BE2C (cell line): ENCODE measurements at regions not wholly inside any gene's neighbourhood (a gene's known extent, or its start where the extent isn't known, plus 50 kb on each side); places are given as distances from the start of the nearest gene placed in this dataset.
A peak's percentile ranks its signal among the peaks of the same experiment; 100 is the strongest.

ENCODE experiments used
- DNase-seq: peaks from one replicate; pipeline ENCODE4 v3.0.0-alpha.2; 2020
- H3K27me3 ChIP-seq: fragments of 250-450 bp; sonication (Bioruptor Pico); 2 replicates; pipeline ENCODE4 v1.5.1; 2020; ENCODE audit warnings: mild to moderate bottlenecking
- H3K36me3 ChIP-seq: fragments of 250-450 bp; sonication (Bioruptor Pico); 2 replicates; pipeline ENCODE4 v1.5.1; 2020; ENCODE audit warnings: mild to moderate bottlenecking
- H3K4me1 ChIP-seq: fragments of 250-450 bp; sonication (Bioruptor Pico); 2 replicates; pipeline ENCODE4 v1.5.1; 2020
- H3K4me3 ChIP-seq: 2 replicates; pipeline ENCODE4 v1.5.1; 2011; ENCODE audit warnings: low read depth, low read length
- H3K9me3 ChIP-seq: fragments of 250-450 bp; sonication (Bioruptor Pico); 2 replicates; pipeline ENCODE4 v1.5.1; 2020
- CTCF ChIP-seq: IDR thresholded peaks from 2 replicates; pipeline ENCODE4 v1.5.1; 2012; ENCODE audit warnings: mild to moderate bottlenecking, low read depth, low read length

- no peaks in the 10 kb centered on the region; the same call in none of the 2 replicates for H3K27me3 ChIP-seq
- H3K36me3 ChIP-seq = no peaks in the 10 kb centered on the region
- H3K4me3 ChIP-seq = peak overlapping the region; percentile 27; the same call in 1 of the 2 replicates
- H3K4me1 ChIP-seq = no peaks in the 10 kb centered on the region
- peak; percentile 75 for TF ChIP-seq CTCF
- H3K9me3 ChIP-seq = no peaks in the 10 kb centered on the region
- DNase-seq = peak; percentile 66
These were observed 323.3 kb upstream of the NT5E start for GRCh38 chr6:85126485-85127167.

- Histone ChIP-seq H3K4me3 (no peak overlapping the region), H3K9me3 (no peaks in the 10 kb centered on the region), H3K36me3 (no peaks in the 10 kb centered on the region), H3K27me3 (no peaks in the 10 kb centered on the region; the same call in none of the 2 replicates), H3K4me1 (no peaks in the 10 kb centered on the region)
- no peak for DNase-seq
- no peak for TF ChIP-seq CTCF
These were observed 324.4 kb upstream of the NT5E start for GRCh38 chr6:85125526-85125925.

- no peaks in the 10 kb centered on the region for H3K36me3 ChIP-seq
- no peaks in the 10 kb centered on the region for H3K9me3 ChIP-seq
- no peak for DNase-seq
- no peaks in the 10 kb centered on the region; the same call in none of the 2 replicates for H3K27me3 ChIP-seq
- TF ChIP-seq CTCF = no peak
- no peak overlapping the region for H3K4me3 ChIP-seq
- H3K4me1 ChIP-seq = no peaks in the 10 kb centered on the region
These were observed 325.2 kb upstream of the NT5E start for GRCh38 chr6:85124472-85125354.

GRCh38 chr6:85121158-85121557 lies 328.7 kb upstream of the NT5E start:
- Histone ChIP-seq H3K36me3 (no peaks in the 10 kb centered on the region), H3K27me3 (no peaks in the 10 kb centered on the region; the same call in none of the 2 replicates), H3K4me1 (no peaks in the 10 kb centered on the region), H3K9me3 (no peaks in the 10 kb centered on the region), H3K4me3 (no peak overlapping the region)
- DNase-seq = no peak
- no peak for TF ChIP-seq CTCF

- Histone ChIP-seq H3K4me3 (no peak overlapping the region), H3K27me3 (no peaks in the 10 kb centered on the region)
These were observed 331.1 kb upstream of the NT5E start for GRCh38 chr6:85118652-85119235.

More at GRCh38 chr6:85118652-85119235, 331.1 kb upstream of the NT5E start:
- TF ChIP-seq CTCF = no peak
- no peak for DNase-seq
- H3K4me1 ChIP-seq = no peaks in the 10 kb centered on the region
- H3K36me3 ChIP-seq = no peaks in the 10 kb centered on the region
- no peaks in the 10 kb centered on the region for H3K9me3 ChIP-seq
